Memory B cell (primary cell): ENCODE measurements at regions not wholly inside any gene's neighbourhood (a gene's known extent, or its start where the extent isn't known, plus 50 kb on each side); places are given as distances from the start of the nearest gene placed in this dataset.
"Not testable (repeated sequence)": the region's sequence is repeated elsewhere in the genome, so short reads cannot be mapped to it uniquely, and the experiment has no call there.

Source experiments
- ATAC-seq: fragments of 150-1000 bp; cut with Tn5 transposase; 2 replicates; pipeline ENCODE4 v1.10.0; 2021; ENCODE audit warnings: low read depth, mild to moderate bottlenecking, moderate library complexity
- DNase-seq, 2 donors: peaks; one replicate each; pipeline ENCODE4 v3.0.0; 2022; ENCODE audit warnings: low spot score in 2 of 2
- H3K27ac Mint-ChIP-seq: one replicate; pipeline ENCODE4 v1.8.0; 2022; ENCODE audit warnings: mild to moderate bottlenecking, moderate library complexity, mixed read lengths
- H3K27me3 Mint-ChIP-seq: one replicate; pipeline ENCODE4 v1.8.0; 2022; ENCODE audit warnings: mixed read lengths
- H3K36me3 Mint-ChIP-seq: one replicate; pipeline ENCODE4 v1.8.0; 2022; ENCODE audit warnings: mild to moderate bottlenecking, mixed read lengths
- H3K4me1 Mint-ChIP-seq: one replicate; pipeline ENCODE4 v1.8.0; 2022; ENCODE audit warnings: mixed read lengths
- H3K4me3 Mint-ChIP-seq: one replicate; pipeline ENCODE4 v1.8.0; 2022; ENCODE audit warnings: mild to moderate bottlenecking, moderate library complexity, mixed read lengths
- H3K9me3 Mint-ChIP-seq: one replicate; pipeline ENCODE4 v1.8.0; 2022; ENCODE audit warnings: mixed read lengths

GRCh38 chr1:121016182-121017028 is 126.8 kb downstream of the PPIAL4A start:
- not testable (repeated sequence) for H3K9me3 Mint-ChIP-seq, H3K27me3 Mint-ChIP-seq, H3K27ac Mint-ChIP-seq, H3K4me1 Mint-ChIP-seq, H3K4me3 Mint-ChIP-seq, DNase-seq, H3K36me3 Mint-ChIP-seq
- ATAC-seq: peak; percentile 12

- not testable (repeated sequence) for H3K4me1 Mint-ChIP-seq, H3K4me3 Mint-ChIP-seq, H3K9me3 Mint-ChIP-seq, H3K27ac Mint-ChIP-seq, DNase-seq, H3K27me3 Mint-ChIP-seq, H3K36me3 Mint-ChIP-seq
- ATAC-seq: peak; percentile 44
Observed at GRCh38 chr1:121019715-121020349, 130.3 kb downstream of the PPIAL4A start.

- H3K4me3 Mint-ChIP-seq: not testable (repeated sequence)
Observed at GRCh38 chr1:121020350-121021236, 131.0 kb downstream of the PPIAL4A start.

DNA sequence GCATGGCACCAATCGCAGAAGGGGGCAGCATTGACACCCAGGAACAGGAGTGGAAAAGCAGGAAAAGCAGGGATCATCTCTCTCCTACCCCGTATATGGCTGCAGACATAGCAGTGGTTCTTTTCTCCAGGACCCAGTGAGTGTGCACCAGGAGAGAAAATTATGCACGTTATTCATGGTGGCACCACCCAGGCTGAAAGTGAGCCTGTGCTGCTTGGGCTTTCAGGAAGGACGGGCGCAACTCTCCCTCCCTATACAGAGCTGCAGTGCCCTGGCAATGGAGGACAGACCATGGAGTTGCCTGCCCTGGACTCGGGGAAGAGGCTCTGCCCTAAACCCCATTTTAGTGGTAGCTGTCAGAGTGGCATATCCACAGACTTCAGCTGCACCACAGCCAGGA is 132.1 kb downstream of the PPIAL4A start:
- not testable (repeated sequence) for H3K27me3 Mint-ChIP-seq, H3K36me3 Mint-ChIP-seq, H3K27ac Mint-ChIP-seq, H3K4me3 Mint-ChIP-seq, H3K4me1 Mint-ChIP-seq, H3K9me3 Mint-ChIP-seq, ATAC-seq, DNase-seq

More at GRCh38 chr1:121020350-121021236, 131.0 kb downstream of the PPIAL4A start:
- not testable (repeated sequence) for H3K27me3 Mint-ChIP-seq, DNase-seq, H3K4me1 Mint-ChIP-seq, H3K27ac Mint-ChIP-seq, ATAC-seq, H3K9me3 Mint-ChIP-seq, H3K36me3 Mint-ChIP-seq

- not testable (repeated sequence) for H3K36me3 Mint-ChIP-seq, H3K4me3 Mint-ChIP-seq, ATAC-seq
Observed at GRCh38 chr1:121032878-121033494, 143.4 kb downstream of the PPIAL4A start.

DNA sequence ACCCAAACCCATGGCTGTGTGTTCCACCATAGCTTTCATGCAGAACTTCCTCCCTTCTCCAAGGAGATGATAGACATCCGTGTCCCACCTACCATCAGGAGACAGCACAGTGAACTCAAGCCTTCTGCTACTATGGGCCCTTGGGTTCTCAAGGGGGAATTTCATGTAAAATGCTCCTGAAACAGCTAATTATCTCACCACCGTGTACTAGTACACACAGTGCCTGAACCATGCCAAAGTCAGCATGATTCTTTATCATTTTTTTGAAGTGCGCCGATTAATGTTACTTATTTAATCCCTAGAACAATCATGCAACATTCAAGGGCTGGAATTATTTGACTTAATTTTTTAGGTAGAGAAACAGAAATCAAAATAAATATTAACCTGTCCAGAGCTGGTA is 147.2 kb downstream of the PPIAL4A start:
- H3K4me1 Mint-ChIP-seq, H3K27me3 Mint-ChIP-seq, H3K4me3 Mint-ChIP-seq, H3K9me3 Mint-ChIP-seq, H3K36me3 Mint-ChIP-seq, ATAC-seq, DNase-seq, H3K27ac Mint-ChIP-seq: not testable (repeated sequence)

More at GRCh38 chr1:121032878-121033494, 143.4 kb downstream of the PPIAL4A start:
- H3K27ac Mint-ChIP-seq, DNase-seq, H3K9me3 Mint-ChIP-seq, H3K27me3 Mint-ChIP-seq, H3K4me1 Mint-ChIP-seq: not testable (repeated sequence)

GRCh38 chr1:121040974-121041373 is 143.2 kb downstream of the FAM72B start:
- not testable (repeated sequence) for H3K4me1 Mint-ChIP-seq, H3K27me3 Mint-ChIP-seq, ATAC-seq, H3K4me3 Mint-ChIP-seq, H3K27ac Mint-ChIP-seq, H3K36me3 Mint-ChIP-seq, DNase-seq, H3K9me3 Mint-ChIP-seq

DNA sequence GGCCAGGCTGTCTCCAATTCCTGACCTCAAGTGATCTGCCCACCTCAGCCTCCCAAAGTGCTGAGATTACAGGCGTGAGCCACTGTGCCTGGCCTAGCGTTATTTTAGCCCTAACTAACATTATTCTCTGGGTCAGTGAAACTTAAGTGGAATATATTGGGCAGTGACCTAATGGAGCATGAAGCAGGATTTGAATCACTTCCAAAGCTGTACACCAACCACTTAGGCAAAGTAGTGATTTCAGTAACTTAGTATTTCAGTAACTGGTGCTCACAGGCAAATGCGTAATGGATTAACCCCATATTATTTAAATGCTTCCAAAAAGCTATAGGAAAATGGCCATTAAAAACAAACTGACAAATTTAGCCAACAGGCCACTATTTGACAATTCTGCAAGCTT is 142.6 kb downstream of the FAM72B start:
- H3K9me3 Mint-ChIP-seq, ATAC-seq, H3K4me1 Mint-ChIP-seq, H3K4me3 Mint-ChIP-seq, DNase-seq, H3K36me3 Mint-ChIP-seq, H3K27ac Mint-ChIP-seq, H3K27me3 Mint-ChIP-seq: not testable (repeated sequence)

GRCh38 chr1:121042882-121043281 is 141.3 kb downstream of the FAM72B start:
- not testable (repeated sequence) for H3K4me3 Mint-ChIP-seq, H3K27ac Mint-ChIP-seq, ATAC-seq, H3K27me3 Mint-ChIP-seq, H3K36me3 Mint-ChIP-seq, H3K4me1 Mint-ChIP-seq, DNase-seq, H3K9me3 Mint-ChIP-seq

DNA sequence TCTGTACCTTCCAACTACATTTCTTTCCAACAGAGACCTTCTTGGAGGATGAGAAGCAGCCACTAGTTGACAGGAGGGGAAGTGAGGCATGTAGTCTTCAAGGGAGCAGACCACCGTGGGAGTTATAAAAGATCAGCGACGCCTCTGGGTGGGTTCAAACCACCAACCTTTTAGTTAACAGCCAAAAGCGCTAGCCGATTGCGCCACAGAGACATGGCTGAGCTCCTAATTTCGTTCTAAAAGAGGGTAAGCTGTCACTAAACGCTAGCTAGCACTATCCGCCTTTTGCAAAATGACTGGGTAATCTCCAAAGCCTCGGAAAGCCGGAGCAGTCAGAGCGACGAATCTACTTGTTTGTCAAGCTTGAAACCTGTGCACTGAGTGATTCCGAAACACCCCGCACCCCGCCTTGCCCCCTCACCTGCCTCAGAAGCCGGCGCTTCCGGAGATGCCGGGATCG is 135.8 kb downstream of the FAM72B start:
- H3K9me3 Mint-ChIP-seq, H3K4me3 Mint-ChIP-seq, H3K27me3 Mint-ChIP-seq, H3K4me1 Mint-ChIP-seq, H3K36me3 Mint-ChIP-seq, DNase-seq, H3K27ac Mint-ChIP-seq: not testable (repeated sequence)
- ATAC-seq: peak; percentile 32

DNA sequence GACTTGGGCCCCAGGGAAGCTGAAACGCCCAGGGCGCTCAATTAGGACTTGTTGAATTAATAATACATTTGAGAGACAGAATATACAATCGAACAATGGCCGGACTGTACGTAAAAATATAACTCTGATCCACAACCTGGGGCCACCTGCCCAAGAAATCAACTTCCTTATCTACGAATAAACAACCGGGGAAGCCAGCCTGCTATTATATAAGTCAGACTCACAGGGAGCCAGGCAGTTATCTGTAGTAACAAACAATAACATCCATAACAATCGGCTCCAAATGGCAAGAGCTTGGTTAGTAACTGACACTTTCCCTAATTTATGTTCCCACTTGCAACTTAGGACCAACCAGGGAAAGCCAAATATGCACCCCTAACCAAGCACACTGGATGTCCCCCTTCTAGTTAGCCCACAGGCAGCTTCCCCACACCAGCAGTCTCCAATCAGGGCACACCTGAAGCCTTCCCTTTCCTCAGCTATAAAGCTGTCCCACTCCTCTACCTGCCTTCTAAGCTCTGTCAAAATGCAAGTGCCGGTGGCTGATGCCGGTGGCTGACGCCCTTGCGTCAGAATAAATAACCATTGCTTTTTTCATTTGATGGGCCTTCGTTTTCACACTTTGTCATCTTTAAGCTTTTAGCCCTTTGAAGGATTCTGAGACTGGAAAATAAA is 135.2 kb downstream of the FAM72B start:
- not testable (repeated sequence) for H3K9me3 Mint-ChIP-seq, H3K4me1 Mint-ChIP-seq, H3K27me3 Mint-ChIP-seq, H3K36me3 Mint-ChIP-seq, H3K27ac Mint-ChIP-seq, DNase-seq, H3K4me3 Mint-ChIP-seq
- peak; percentile 24 for ATAC-seq

DNA sequence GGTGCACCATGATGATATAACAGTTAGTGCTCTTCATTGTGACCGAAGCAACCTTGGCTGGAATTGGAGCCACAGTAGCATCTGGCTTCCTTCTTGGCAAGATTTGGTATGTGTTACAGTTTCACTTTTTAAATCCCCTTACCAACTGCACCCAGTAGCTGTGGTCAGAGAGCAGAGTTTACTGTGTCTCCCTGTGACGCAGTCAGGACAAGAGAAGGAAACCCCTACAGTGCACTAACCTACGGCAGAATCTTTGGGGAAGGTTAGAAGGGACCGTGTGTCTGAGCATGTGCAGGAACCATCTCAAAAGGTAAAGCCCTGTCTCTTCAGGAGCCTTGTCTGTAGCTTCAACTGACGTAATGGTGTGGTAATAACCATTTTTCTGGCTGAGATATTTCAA is 134.0 kb downstream of the FAM72B start:
- H3K27ac Mint-ChIP-seq, H3K9me3 Mint-ChIP-seq, H3K4me1 Mint-ChIP-seq, H3K27me3 Mint-ChIP-seq, DNase-seq, H3K4me3 Mint-ChIP-seq, H3K36me3 Mint-ChIP-seq: not testable (repeated sequence)
- ATAC-seq: peak; percentile 22

DNA sequence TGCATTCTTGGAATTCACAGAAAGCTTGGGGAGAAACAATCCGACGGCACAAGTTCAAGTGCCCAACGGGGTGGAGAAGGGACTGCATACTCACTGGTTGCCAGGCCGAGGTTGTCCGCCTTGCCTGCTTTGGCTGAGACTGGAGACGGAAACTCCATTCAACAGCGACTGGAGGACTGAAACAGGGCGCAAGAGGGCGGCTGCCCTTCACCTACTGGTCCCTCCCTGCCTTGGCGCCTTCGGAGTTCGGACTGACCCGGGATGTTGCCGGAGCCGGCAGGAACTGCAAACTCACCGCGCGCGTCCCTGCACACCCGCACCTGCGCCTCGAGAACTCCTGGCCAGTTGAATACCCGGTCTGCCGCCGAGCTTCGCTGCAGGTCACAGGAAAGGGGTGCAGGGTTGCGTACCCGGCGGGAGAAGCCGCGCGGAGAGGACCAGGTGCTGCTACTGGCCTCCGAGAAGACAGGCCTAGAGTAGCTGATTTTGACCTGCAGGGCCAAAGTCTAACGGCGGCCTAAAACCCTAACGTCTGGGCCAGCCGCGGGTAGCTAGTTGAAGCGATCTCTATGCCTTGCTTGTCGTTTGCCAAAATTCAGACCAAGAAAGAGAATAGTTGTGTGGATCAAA is 132.9 kb downstream of the FAM72B start:
- not testable (repeated sequence) for ATAC-seq, H3K9me3 Mint-ChIP-seq, DNase-seq, H3K27ac Mint-ChIP-seq, H3K27me3 Mint-ChIP-seq, H3K4me1 Mint-ChIP-seq, H3K36me3 Mint-ChIP-seq, H3K4me3 Mint-ChIP-seq
